ENCODE measurements at regions not wholly inside any gene's neighbourhood (a gene's known extent, or its start where the extent isn't known, plus 50 kb on each side); places are given as distances from the start of the nearest gene placed in this dataset.

GRCh38 chr9:14391620-14392019 is 77.7 kb upstream of the NFIB start:
- Histone ChIP-seq H3K4me3 (no peak overlapping the region), H3K27ac (ENCODE audit: low read depth in 1 of 2, low read length in 1 of 2) (no peak overlapping the region), H3K9me3 (ENCODE audit: control insufficient read depth in 4 of 4, insufficient read depth in 3 of 4, low read length in 3 of 4) (peaks cover 0 to 2% (median 0%) of the 10 kb centered on the region in 4 donors), H3K36me3 (ENCODE audit: control insufficient read depth in 4 of 4, insufficient read depth in 4 of 4, low read length in 4 of 4) (no peaks in the 10 kb centered on the region), H3K9ac (ENCODE audit: insufficient read depth in 1 of 2, low read length in 2 of 2) (no peak overlapping the region), H3K4me1 (ENCODE audit: control insufficient read depth in 5 of 5, insufficient read depth in 5 of 5, low read length in 5 of 5) (peaks cover 0 to 2% (median 0%) of the 10 kb centered on the region in 5 donors), H3K27me3 (ENCODE audit: control insufficient read depth in 3 of 3, insufficient read depth in 3 of 3, low read length in 2 of 3) (no peaks in the 10 kb centered on the region)
- WGBS, 2 donors = 55 to 83% methylated on average over 3 of the region's 3 CpGs
- TF ChIP-seq, protein P1, sequence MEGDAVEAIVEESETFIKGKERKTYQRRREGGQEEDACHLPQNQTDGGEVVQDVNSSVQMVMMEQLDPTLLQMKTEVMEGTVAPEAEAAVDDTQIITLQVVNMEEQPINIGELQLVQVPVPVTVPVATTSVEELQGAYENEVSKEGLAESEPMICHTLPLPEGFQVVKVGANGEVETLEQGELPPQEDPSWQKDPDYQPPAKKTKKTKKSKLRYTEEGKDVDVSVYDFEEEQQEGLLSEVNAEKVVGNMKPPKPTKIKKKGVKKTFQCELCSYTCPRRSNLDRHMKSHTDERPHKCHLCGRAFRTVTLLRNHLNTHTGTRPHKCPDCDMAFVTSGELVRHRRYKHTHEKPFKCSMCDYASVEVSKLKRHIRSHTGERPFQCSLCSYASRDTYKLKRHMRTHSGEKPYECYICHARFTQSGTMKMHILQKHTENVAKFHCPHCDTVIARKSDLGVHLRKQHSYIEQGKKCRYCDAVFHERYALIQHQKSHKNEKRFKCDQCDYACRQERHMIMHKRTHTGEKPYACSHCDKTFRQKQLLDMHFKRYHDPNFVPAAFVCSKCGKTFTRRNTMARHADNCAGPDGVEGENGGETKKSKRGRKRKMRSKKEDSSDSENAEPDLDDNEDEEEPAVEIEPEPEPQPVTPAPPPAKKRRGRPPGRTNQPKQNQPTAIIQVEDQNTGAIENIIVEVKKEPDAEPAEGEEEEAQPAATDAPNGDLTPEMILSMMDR (IDR thresholded peaks at IDR 0.05; ENCODE audit: control extremely low read depth, extremely low read depth) = no peak
- DNase-seq = no peak
- no peak for ATAC-seq (ENCODE audit: insufficient read depth, low FRiP score)

DNA sequence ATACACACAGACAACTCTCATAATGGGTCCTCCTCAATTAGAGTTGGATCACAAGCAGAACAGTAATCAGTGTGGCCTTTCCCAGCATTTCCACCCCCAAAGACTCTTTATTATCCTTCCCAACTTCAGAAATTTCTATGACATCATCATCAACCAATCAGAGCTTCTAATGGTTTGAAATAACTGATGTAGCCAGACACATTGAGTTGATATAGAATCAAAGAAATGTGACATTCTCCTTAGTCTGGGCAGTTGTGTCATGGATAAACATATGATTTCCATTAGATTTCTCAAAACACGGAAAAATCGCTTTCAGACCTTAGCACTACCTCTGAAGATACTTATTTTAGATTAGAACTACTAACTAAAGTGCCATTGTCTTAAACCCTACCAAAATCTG is 75.7 kb upstream of the NFIB start:
- H3K36me3 ChIP-seq (ENCODE audit: control insufficient read depth in 4 of 4, insufficient read depth in 4 of 4, low read length in 4 of 4) = no peaks in the 10 kb centered on the region
- no peak for ATAC-seq (ENCODE audit: insufficient read depth, low FRiP score)

DNA sequence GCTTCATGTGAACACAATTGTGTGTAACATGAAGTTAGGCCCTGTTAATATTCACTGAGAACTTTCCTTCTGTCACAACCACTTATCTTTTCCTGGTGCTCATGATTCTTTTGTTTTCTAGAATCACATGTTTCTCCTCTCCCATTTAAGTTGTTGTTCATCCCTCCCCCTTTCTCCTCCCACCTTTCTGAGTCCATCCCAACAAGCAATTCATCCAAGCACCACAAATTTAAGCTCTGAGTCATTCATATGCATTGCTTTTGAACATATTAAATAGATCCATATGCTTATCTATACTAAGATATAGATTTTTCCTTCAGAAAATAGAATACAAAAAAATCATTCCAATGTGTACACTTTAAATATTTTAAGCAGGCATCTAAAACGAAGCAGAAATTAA is 75.2 kb upstream of the NFIB start:
- no peak overlapping the region for H3K27ac ChIP-seq (ENCODE audit: low read depth in 1 of 2, low read length in 1 of 2)
- no peak overlapping the region for H3K4me3 ChIP-seq
- H3K4me1 ChIP-seq (ENCODE audit: control insufficient read depth in 5 of 5, insufficient read depth in 5 of 5, low read length in 5 of 5) = peaks cover 0 to 2% (median 0%) of the 10 kb centered on the region in 5 donors
- no peaks in the 10 kb centered on the region for H3K27me3 ChIP-seq (ENCODE audit: control insufficient read depth in 3 of 3, insufficient read depth in 3 of 3, low read length in 2 of 3)
- no peaks in the 10 kb centered on the region for H3K36me3 ChIP-seq (ENCODE audit: control insufficient read depth in 4 of 4, insufficient read depth in 4 of 4, low read length in 4 of 4)
- H3K9me3 ChIP-seq (ENCODE audit: control insufficient read depth in 4 of 4, insufficient read depth in 3 of 4, low read length in 3 of 4) = peaks cover 0 to 2% (median 0%) of the 10 kb centered on the region in 4 donors
- DNase-seq (no peak), ATAC-seq (ENCODE audit: insufficient read depth, low FRiP score) (no peak)
- H3K9ac ChIP-seq (ENCODE audit: insufficient read depth in 1 of 2, low read length in 2 of 2) = no peak overlapping the region
- TF ChIP-seq, protein P1 (IDR thresholded peaks at IDR 0.05; ENCODE audit: control extremely low read depth, extremely low read depth) = no peak
- WGBS, 2 donors = 83 to 85% methylated on average over 1 of the region's 1 CpG

More for the DNA sequence above, 75.7 kb upstream of the NFIB start:
- Histone ChIP-seq H3K9ac (ENCODE audit: insufficient read depth in 1 of 2, low read length in 2 of 2) (no peak overlapping the region), H3K27me3 (ENCODE audit: control insufficient read depth in 3 of 3, insufficient read depth in 3 of 3, low read length in 2 of 3) (no peaks in the 10 kb centered on the region), H3K27ac (ENCODE audit: low read depth in 1 of 2, low read length in 1 of 2) (no peak overlapping the region), H3K4me3 (no peak overlapping the region), H3K9me3 (ENCODE audit: control insufficient read depth in 4 of 4, insufficient read depth in 3 of 4, low read length in 3 of 4) (peaks cover 0 to 2% (median 0%) of the 10 kb centered on the region in 4 donors), H3K4me1 (ENCODE audit: control insufficient read depth in 5 of 5, insufficient read depth in 5 of 5, low read length in 5 of 5) (peaks cover 0 to 2% (median 0%) of the 10 kb centered on the region in 5 donors)
- no peak for DNase-seq
- TF ChIP-seq, protein P1 (IDR thresholded peaks at IDR 0.05; ENCODE audit: control extremely low read depth, extremely low read depth) = no peak
- 89 to 95% methylated on average over 2 of the region's 2 CpGs for WGBS, 2 donors

DNA sequence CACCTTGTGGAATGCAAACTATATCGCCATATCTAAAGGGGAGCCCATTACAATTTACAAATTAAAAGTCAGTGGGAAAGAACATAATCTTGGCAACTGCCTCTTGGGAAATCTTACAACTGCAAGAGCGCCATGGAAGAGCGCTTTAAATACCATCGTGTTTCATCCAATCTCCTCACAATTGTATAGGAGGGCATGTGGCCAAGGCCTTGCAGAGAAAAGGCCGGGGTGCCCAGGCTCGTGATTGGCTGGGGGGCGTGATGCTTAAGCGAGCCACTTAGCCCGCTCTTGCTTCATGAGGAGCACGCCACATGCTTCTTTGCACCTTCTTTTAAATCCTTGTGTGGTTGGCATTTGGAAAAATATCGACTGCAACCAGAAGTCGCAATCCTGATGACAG is 69.8 kb upstream of the NFIB start:
- Histone ChIP-seq H3K27me3 (ENCODE audit: control insufficient read depth in 3 of 3, insufficient read depth in 3 of 3, low read length in 2 of 3) (no peaks in the 10 kb centered on the region), H3K9ac (ENCODE audit: insufficient read depth in 1 of 2, low read length in 2 of 2) (no peak overlapping the region), H3K36me3 (ENCODE audit: control insufficient read depth in 4 of 4, insufficient read depth in 4 of 4, low read length in 4 of 4) (no peaks in the 10 kb centered on the region), H3K4me1 (ENCODE audit: control insufficient read depth in 5 of 5, insufficient read depth in 5 of 5, low read length in 5 of 5) (no peaks in the 10 kb centered on the region), H3K9me3 (ENCODE audit: control insufficient read depth in 4 of 4, insufficient read depth in 3 of 4, low read length in 3 of 4) (no peaks in the 10 kb centered on the region), H3K4me3 (no peak overlapping the region), H3K27ac (ENCODE audit: low read depth in 1 of 2, low read length in 1 of 2) (no peak overlapping the region)
- TF ChIP-seq, protein P1 (IDR thresholded peaks at IDR 0.05; ENCODE audit: control extremely low read depth, extremely low read depth) = no peak
- WGBS, 2 donors = 90 to 91% methylated on average over 12 of the region's 12 CpGs
- no peak for ATAC-seq (ENCODE audit: insufficient read depth, low FRiP score)
- peak in 2 of 3 donors; percentile 45 to 51 for DNase-seq

Data from lung (tissue), 11 donors.